AML-193 (cell line): ENCODE measurements at regions not wholly inside any gene's neighbourhood (a gene's known extent, or its start where the extent isn't known, plus 50 kb on each side); places are given as distances from the start of the nearest gene placed in this dataset.
"Not testable (repeated sequence)": the region's sequence is repeated elsewhere in the genome, so short reads cannot be mapped to it uniquely, and the experiment has no call there.

Source experiments
- DNase-seq, 2 experiments: peaks; one replicate each; lab custom pipeline; 2025; lab: John Stamatoyannopoulos, UW

- DNase-seq, result no peak
Observed at GRCh38 chrX:87941841-87942240, 424.2 kb downstream of the KLHL4 start.

DNA sequence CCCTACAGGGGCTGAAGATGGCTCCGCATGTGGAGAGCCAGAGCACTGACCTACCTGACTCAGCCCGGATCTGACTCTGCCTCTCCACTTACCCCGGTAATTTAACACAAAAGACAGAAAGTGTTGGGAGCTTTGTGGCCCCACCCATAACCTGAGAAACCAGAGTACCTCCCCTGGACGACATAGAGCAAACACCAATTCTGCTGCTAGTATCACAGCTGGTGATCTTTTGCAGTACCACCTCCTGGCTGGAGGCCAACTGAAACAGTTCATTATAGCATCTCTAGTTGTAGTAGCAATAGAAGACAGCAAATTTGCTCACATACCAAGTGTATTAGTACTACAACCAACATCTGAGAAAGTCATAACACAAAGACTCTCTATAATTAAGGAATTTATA is 443.9 kb downstream of the KLHL4 start:
- no peak for DNase-seq

DNA sequence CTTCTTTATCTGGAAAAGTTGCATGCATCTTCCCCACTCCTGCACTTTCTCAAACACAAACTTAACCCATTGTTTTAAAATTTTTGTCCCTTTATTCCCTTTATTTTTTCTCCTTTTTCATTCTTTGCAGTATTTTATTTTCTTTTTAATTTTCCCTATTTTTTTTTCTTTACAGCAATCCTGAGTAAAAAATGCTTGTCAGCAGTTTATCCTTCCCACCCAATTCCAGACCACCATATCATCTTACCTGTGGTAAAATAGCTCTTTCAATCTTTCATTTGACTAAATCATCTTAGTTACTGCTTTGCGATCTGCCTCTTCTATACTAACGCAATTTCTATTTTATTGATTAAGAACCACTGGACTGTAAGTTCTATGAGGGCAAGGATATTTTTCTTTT is 450.5 kb downstream of the KLHL4 start:
- DNase-seq, result no peak

- not testable (repeated sequence) for DNase-seq
Observed at GRCh38 chrX:87972121-87972520, 454.5 kb downstream of the KLHL4 start.

DNA sequence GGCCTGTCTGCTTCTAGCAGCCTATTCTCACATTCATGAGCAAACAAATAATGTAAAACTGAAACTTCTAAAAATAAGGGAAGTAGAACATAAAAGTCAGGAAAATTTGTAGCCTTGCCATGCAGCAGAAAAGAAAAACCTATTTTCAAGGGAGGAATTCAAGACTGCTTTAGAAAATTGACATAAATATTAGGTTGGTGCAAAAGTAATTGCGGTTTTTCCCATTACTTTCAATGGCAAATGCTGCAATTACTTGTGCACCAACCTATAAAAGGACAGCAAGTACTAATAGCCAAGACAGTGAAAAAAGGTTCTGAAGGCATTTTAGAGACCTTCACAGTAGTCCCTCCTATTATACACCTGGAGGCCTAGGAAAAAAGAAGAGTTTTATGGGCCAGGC is 457.8 kb downstream of the KLHL4 start:
- no peak for DNase-seq

DNA sequence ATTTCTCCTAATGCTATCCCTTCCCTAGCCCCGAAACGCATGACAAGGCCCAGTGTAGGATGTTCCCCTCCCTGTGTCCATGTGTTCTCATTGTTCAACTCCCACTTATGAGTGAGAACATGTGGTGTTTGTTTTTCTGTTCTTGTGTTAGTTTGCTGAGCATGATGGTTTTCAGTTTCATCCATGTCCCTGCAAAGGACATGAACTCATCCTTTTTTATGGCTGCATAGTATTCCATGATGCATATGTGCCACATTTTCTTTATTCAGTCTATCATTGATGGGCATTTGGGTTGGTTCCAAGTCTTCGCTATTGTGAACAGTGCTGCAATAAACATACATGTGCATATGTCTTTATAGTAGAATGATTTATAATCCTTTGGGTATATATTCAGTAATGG is 490.3 kb downstream of the KLHL4 start:
- DNase-seq, result not testable (repeated sequence)

GRCh38 chrX:88024022-88024421 is 506.4 kb downstream of the KLHL4 start:
- no peak for DNase-seq

DNA sequence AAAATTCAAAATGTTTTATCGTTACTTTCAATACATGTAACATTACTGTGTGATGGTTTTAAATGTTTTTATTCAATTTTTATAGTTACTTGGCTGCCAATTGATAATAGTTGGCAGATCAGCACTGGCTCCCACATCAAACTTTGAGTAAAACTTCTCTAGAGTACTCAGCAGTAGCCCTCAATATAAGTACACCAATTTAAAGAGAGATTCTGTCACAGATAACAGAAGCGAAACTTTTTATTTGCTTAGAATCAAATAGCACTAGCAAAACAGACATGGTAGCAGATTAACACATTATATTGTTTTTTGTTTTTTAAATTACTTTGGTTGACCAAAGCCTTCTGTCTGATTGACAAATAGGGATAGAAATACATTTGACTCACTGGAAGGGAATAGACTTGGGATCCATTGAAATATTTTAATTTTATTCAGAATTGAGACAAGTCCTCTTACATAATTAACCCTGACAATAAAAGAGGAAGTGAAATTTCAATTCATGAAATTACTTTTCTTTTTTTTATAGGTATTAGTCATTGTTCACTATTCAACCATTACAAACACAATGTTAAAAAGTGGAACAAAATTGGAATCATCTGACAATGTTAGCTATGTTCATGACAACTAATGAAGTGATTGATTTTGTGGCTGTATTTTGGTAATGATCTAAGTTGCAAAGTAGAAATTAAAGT is 554.9 kb downstream of the KLHL4 start:
- DNase-seq, result no peak

DNA sequence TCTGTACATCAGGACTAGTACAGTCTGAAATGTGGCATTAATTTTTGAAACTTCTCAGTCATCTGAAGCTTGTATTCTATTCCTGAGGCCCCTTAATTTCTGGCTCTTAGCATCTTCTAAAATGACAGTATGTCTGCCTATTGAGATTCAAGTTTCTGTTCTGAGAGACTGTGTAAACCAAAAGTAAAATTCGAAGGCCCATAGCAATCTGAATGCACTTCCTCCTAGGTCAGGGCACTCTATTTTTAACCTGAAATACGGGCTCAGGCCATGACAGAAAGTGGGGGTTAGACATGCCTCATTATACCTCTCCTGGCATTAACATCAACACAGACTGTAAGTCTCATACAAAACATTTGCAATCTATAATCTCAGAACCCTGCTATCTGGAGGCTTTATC is 584.4 kb downstream of the KLHL4 start:
- no peak for DNase-seq

DNA sequence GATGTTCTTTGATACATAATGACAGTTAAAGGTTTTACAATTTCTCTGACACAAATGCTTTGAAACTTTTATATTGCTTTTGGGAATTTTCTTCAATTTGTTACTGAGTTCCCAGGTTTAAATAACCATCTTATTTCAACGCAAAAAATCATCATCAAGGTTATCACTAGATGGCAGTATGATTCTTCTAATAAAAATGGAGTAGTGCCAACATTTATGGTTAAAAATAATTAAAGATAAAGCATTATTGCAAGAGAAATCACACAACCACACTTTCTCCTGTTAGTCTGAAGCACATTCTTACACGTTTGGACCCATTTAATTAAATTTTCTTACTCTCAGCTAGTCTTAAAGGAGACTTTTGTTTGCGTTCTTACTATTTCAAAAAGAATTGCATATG is 611.3 kb upstream of the CPXCR1 start:
- DNase-seq, result no peak

- no peak for DNase-seq
Observed at GRCh38 chrX:88136328-88136727, 610.7 kb upstream of the CPXCR1 start.

DNA sequence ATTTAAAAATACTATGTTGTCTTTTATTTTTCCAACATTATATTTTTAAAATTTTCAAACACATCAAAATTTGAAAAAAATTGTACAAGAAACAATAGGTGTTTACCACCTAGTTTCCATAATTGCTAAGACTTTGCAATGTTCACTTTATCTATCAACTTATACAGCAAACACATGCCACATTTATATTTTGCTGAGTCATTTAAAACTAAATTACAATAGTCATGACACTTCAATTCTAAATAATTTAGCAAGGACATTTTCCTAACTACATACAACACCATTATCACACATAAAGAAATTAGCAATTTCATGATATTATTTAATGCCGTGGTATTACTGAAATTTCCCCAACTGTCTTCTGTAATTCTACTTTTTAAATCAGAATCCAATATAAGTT is 600.4 kb upstream of the CPXCR1 start:
- no peak for DNase-seq

- DNase-seq, result no peak
Observed at GRCh38 chrX:88170553-88170952, 576.5 kb upstream of the CPXCR1 start.

DNA sequence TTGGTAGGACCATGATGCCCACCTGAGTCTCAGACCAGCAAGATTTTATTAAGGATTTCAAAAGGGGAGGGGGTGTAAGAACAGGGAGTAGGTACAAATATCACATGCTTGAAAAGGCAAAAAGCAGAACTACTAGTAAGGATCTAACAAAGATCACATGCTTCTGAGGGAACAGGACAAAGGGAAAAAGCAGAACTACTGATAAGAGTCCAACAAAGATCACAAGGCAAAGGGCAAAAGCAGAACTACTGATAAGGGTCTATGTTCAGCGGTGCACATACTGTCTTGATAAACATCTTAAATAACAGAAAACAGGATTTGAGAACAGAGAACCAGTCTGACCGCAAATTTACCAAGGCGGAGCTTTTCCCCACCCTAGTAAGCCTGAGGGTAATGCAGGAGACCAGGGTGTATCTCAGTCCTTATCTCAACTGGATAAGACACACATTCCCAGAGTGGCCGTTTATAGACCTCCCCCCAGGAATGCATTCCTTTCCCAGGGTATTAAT is 573.0 kb upstream of the CPXCR1 start:
- DNase-seq, result not testable (repeated sequence)

GRCh38 chrX:88202149-88202548 is 544.9 kb upstream of the CPXCR1 start:
- no peak for DNase-seq

DNA sequence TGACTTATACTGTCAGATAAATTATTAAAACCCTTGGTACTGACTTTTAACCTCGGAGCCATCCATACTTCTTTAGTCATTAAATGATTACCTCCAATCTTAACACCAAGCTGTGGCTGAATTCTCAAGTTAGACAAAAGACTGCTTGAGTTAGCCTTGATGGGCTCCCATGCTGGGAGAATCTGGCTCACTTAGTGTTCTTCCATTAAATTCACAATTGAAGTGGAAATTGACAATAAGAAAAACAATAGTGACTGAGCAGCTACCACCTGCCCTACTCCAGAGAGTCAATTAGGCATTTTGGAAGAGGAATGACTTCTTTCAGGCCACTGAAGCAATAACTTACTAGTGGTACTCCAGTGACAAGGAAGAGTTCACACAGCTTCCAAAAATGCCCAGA is 503.0 kb upstream of the CPXCR1 start:
- DNase-seq, result no peak

- DNase-seq, result no peak
Observed at GRCh38 chrX:88284844-88285243, 462.2 kb upstream of the CPXCR1 start.

DNA sequence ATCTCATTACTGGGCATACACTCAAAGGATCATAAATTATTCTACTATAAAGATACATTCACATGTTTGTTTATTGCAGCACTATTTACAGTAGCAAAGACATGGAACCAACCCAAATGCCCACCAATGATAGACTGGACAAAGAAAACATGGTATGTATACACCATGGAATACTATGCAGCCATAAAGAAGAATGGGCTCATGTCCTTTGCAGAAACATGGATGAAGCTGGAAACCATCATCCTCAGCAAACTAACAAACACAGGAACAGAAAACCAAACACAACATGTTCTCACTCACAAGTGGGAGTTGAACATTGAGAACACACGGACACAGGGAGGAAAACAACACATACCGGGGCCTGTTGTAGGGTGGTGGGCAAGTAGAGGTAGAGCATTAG is 433.1 kb upstream of the CPXCR1 start:
- DNase-seq, result not testable (repeated sequence)

DNA sequence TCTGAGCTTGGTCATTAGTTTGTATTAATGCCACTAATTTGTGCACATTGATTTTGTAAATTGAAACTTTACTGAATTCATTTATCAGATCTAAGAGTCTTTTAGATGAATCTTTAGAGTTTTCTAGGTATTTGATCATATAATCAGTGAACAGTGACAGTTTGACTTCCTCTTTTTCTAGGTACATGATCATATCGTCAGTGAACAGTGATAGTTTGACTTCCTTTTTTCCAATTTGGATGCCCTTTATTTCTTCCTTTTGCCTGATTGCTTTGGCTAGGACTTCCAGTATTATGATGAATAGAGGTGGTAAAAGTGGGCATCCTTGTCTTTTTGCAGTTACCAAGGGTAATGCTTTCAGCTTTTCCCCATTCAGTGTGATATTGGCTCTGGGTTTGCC is 421.4 kb upstream of the CPXCR1 start:
- no peak for DNase-seq

- DNase-seq, result no peak
Observed at GRCh38 chrX:88355252-88355651, 391.8 kb upstream of the CPXCR1 start.

- DNase-seq, result no peak
Observed at GRCh38 chrX:88366314-88366713, 380.7 kb upstream of the CPXCR1 start.

- DNase-seq, result no peak
Observed at GRCh38 chrX:88378406-88378805, 368.6 kb upstream of the CPXCR1 start.

DNA sequence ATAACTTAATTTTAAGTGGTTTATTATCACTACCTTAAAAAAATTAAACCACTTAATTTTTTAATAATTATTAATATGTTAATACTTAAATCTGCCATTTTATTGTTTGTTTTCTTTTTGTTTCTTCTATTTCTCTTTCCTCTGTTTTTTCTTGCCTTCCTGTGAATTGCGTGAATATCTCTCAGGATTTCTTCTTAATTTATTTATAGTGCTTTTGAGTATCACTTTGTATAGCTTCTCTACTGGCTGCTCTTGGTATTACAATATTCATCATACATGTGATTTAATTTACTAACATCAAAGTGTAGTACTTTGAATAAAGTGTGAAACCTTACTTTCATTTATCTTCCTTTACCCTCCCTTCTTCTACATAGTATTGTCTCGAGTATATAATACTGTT is 349.5 kb upstream of the CPXCR1 start:
- DNase-seq, result peak in 1 of 2 experiments; percentile 1

DNA sequence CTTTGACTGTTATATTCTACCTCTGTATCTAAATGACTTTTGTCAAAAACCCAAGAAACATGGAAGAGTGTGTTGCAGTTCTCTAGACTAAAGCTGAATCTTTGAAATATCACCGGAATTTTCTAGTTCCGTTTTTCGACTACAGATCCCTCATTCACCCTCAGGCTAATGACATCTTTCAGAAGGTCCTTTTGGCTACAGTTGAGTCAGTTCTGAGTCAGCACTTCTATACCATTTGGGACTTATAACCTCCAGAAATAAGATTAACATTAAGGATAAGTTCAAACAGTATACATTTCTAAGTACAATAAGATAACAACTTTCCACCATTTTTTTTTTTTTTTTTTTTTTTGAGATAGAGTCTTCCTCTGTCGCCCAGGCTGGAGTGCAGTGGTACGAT is 331.0 kb upstream of the CPXCR1 start:
- DNase-seq, result no peak
